Endothelial cell of hepatic sinusoid (primary cell): ENCODE measurements at regions not wholly inside any gene's neighbourhood (a gene's known extent, or its start where the extent isn't known, plus 50 kb on each side); places are given as distances from the start of the nearest gene placed in this dataset.

Experiments
- in situ Hi-C: cut with HindIII; loops from 2 replicates; pipeline ENCODE4 v1.10.0; 2017; ENCODE audit warnings: low sequenced_read_pairs

GRCh38 chr12:14272956-14273912, 92.2 kb upstream of the ATF7IP start:
- in situ Hi-C loops: no loop called here

GRCh38 chr12:14273913-14274311, 91.6 kb upstream of the ATF7IP start:
- in situ Hi-C loops: no loop called here

- in situ Hi-C loops: no loop called here
Observed at GRCh38 chr12:14275111-14275510, 90.4 kb upstream of the ATF7IP start.

- in situ Hi-C loops: no loop called here
Observed at GRCh38 chr12:14275886-14276285, 89.6 kb upstream of the ATF7IP start.

GRCh38 chr12:14278294-14278953, 87.1 kb upstream of the ATF7IP start:
- in situ Hi-C loops: no loop called here

- in situ Hi-C loops: no loop called here
Observed at GRCh38 chr12:14279845-14280244, 85.6 kb upstream of the ATF7IP start.

- in situ Hi-C loops: no loop called here
Observed at GRCh38 chr12:14280921-14281320, 84.6 kb upstream of the ATF7IP start.

- in situ Hi-C loops: no loop called here
Observed at GRCh38 chr12:14281539-14281938, 83.9 kb upstream of the ATF7IP start.

GRCh38 chr12:14283489-14284144, 81.9 kb upstream of the ATF7IP start:
- in situ Hi-C loops: no loop called here

- in situ Hi-C loops: no loop called here
Observed at GRCh38 chr12:14284184-14284722, 81.2 kb upstream of the ATF7IP start.

- in situ Hi-C loops: no loop called here
Observed at GRCh38 chr12:14289601-14290000, 75.9 kb upstream of the ATF7IP start.

- in situ Hi-C loops: no loop called here
Observed at GRCh38 chr12:14290951-14291350, 74.5 kb upstream of the ATF7IP start.

GRCh38 chr12:14303661-14304155, 61.8 kb upstream of the ATF7IP start:
- in situ Hi-C loops: no loop called here

GRCh38 chr12:14307004-14307403, 58.5 kb upstream of the ATF7IP start:
- in situ Hi-C loops: no loop called here

- in situ Hi-C loops: no loop called here
Observed at GRCh38 chr12:14308516-14308915, 57.0 kb upstream of the ATF7IP start.

GRCh38 chr12:14310866-14311265, 54.6 kb upstream of the ATF7IP start:
- in situ Hi-C loops: no loop called here

- in situ Hi-C loops: no loop called here
Observed at GRCh38 chr12:14313379-14314138, 51.9 kb upstream of the ATF7IP start.

GRCh38 chr12:14314801-14315200, 50.7 kb upstream of the ATF7IP start:
- in situ Hi-C loops: no loop called here

GRCh38 chr12:14315501-14315900, 50.0 kb upstream of the ATF7IP start:
- in situ Hi-C loops: no loop called here
